ENCODE measurements at regions not wholly inside any gene's neighbourhood (a gene's known extent, or its start where the extent isn't known, plus 50 kb on each side); places are given as distances from the start of the nearest gene placed in this dataset.

- TF ChIP-seq ISL1 (CRISPR knock-in tag; IDR thresholded peaks at IDR 0.05) (no peak), ZFP3 (CRISPR knock-in tag; IDR thresholded peaks at IDR 0.05) (no peak), TOX (CRISPR knock-in tag; IDR thresholded peaks at IDR 0.05; ENCODE audit: borderline replicate concordance) (no peak), POU6F1 (CRISPR knock-in tag; IDR thresholded peaks at IDR 0.05; ENCODE audit: borderline replicate concordance, low read depth) (no peak)
These were observed 645.8 kb upstream of the ARID1B start for GRCh38 chr6:156131221-156131903.
